SH-SY5Y (cell line): ENCODE measurements at regions not wholly inside any gene's neighbourhood (a gene's known extent, or its start where the extent isn't known, plus 50 kb on each side); places are given as distances from the start of the nearest gene placed in this dataset.

Source experiments
- GATA2 ChIP-seq: IDR thresholded peaks from 2 replicates; pipeline ENCODE4 v1.6.1; 2011; ENCODE audit warnings: mild to moderate bottlenecking, low read depth, low read length
- GATA3 ChIP-seq: IDR thresholded peaks from 2 replicates; pipeline ENCODE4 v1.6.1; 2011; ENCODE audit warnings: low read depth, mild to moderate bottlenecking, low read length, moderate library complexity

GRCh38 chr10:42979181-42979580 is 97.7 kb upstream of the RET start:
- TF ChIP-seq GATA3 (no peak), GATA2 (no peak; the same call in 1 of the 2 replicates)
